Left ventricle myocardium superior (tissue), 1 donor: ENCODE measurements at regions not wholly inside any gene's neighbourhood (a gene's known extent, or its start where the extent isn't known, plus 50 kb on each side); places are given as distances from the start of the nearest gene placed in this dataset.
"Not testable (repeated sequence)": the region's sequence is repeated elsewhere in the genome, so short reads cannot be mapped to it uniquely, and the experiment has no call there.

Experiments
- ATAC-seq: fragments of 200-7000 bp; cut with Tn5 transposase; one replicate; pipeline ENCODE4 v1.9.1; 2020; ENCODE audit warnings: mild to moderate bottlenecking, moderate library complexity
- DNase-seq: peaks from one replicate; pipeline ENCODE4 v3.0.0-alpha.2; 2020
- intact Hi-C: fragments of 100-400 bp; cut with micrococcal nuclease; formaldehyde crosslinking; loops from one replicate; pipeline ENCODE4 v1.11.0; 2022
- donor health status: DM: no; HTN: yes; CAD: no; lungs with severe emphysema.

DNA sequence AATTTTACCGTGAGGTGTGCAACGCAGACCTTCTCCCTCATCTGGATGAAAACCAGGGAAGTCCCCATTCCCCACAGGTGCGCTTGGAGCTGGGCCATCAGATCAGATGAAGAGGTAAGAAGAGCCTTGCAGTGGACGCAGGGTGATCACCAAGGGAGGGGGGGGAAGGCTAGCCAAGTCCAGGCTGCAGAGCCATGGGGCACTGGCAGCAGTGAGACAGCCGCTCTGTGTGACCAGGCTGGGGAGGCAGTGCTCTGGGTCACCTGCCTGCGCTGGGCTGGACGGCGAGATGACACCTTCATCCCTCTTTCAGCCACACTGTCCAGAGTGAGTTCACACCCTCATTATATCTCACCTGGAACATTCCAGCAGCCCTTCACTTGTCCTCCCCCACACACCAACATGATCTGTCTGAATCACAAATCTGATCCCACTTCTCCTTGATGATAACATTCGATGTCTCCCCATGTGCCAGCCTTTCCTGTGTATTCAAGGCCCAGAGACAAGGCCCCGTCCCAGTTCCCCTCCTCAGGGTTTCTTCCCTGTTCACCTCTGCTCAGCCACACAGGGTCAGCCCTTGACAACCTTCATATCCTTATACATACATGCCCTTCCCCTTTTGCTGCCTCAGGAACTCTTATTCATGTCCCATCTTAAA, 65.9 kb upstream of the VASH1 start:
- DNase-seq (no peak), ATAC-seq (no peak)
- intact Hi-C loops, result no loop called here

DNA sequence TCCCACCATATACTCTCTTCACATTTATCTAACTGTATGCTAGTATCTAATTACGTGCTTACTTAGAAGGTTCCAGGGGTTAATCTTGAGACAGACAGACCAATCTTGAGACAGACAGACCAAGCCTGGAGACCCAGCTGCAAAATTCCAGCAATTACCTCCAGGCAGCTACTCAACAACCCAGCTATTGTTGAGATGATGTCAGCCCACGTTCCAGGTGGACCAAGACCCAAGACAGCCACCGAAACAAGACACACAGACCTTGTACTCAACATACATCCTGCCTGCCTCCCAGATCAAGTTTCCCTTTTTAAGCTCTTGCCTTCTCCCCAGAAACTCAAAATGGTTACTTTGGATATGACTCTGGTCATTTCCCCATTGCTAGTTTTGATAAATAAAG, 64.9 kb upstream of the VASH1 start:
- DNase-seq (no peak), ATAC-seq (no peak)
- intact Hi-C loops, result no loop called here

DNA sequence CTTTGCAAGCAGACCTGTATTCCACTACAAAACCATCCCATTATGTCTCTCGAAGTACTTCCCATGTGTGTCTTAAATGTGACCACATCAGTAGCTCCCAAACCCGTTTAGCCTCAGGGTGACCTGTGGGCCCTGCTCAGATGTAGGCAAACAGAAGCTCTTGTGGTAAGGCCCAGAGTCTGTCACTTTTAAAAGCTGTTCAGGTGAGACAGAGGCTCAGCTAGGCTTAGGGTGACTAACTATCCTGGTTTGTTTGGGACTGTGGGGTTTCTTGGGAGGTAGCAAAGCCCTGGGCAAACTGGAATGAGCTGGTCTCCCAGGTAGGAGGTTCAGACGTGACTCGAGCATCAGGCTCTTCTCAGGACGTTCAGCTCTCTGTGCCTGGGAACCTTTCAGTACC, 64.5 kb upstream of the VASH1 start:
- intact Hi-C loops, result no loop called here
- DNase-seq (no peak), ATAC-seq (no peak)

DNA sequence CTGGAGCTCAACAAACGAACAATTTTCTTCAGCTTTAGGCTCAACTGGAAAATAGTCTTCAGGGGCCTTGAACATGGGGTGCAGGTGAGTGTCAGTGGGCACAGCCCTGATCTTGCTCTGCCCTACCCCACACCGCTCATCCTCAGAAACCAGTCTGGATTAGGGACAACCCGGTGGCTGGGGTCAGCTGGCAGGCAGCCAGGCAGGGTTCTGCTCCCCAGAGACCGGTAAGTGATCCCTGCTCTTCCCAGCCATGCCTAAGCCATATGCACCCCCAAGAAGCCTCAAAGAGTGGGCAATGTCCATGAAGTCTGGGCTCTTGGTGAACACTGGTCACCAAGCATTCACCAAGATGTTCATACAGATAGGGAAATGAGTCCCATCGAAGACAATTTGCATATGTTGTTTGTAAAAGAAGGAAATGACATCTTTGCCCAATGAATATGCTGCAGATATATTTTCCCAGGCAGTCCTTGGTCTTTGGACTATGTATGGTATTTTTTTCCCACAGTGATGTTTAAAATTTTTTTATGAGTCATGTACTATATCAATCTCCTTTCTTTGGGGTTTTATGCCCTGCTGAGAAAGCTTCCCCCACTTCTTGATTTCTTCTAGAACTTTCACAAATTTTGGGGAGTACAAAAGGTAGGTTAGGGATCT, 63.9 kb upstream of the VASH1 start:
- ATAC-seq (no peak), DNase-seq (no peak)
- intact Hi-C loops, result no loop called here

DNA sequence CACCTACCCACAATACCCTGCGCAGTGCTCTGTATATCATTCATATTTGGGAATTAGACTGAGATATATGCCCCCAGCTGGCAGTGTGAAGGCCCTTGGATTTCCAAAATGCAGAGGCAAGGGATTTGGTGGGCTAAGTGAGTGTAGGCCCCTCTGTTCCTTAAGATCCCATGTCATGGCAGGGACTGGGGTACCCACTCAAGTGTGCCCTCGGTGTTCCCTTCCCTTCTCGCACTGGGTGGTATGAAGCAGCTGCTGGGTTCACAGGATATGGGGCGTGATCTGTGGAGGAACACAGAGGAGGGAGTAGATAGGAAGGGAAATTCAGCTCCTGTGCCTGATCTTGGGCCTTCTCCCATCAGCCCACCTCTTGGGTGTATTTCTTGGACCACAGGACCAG, 63.1 kb upstream of the VASH1 start:
- no peak for DNase-seq
- no peak for ATAC-seq
- intact Hi-C loops, result no loop called here

DNA sequence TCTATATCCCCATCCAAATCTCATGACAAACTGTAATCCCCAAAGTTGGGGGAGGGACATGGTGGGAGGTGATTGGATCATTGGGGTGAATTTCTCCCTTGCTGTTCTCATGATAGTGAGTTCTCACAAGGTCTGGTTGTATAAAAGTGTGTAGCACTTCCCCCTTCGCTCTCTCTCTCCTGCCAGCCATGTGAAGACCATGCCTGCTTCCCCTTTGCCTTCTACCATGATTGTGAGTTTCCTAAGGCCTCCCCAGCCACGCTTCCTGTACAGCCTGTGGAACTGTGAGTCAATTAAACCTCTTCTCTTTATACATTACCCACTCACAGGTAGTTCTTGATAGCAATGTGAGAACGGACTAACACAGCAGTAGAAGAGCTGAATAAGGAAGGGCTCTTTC, 62.6 kb upstream of the VASH1 start:
- intact Hi-C loops, result no loop called here
- ATAC-seq (no peak), DNase-seq (no peak)

DNA sequence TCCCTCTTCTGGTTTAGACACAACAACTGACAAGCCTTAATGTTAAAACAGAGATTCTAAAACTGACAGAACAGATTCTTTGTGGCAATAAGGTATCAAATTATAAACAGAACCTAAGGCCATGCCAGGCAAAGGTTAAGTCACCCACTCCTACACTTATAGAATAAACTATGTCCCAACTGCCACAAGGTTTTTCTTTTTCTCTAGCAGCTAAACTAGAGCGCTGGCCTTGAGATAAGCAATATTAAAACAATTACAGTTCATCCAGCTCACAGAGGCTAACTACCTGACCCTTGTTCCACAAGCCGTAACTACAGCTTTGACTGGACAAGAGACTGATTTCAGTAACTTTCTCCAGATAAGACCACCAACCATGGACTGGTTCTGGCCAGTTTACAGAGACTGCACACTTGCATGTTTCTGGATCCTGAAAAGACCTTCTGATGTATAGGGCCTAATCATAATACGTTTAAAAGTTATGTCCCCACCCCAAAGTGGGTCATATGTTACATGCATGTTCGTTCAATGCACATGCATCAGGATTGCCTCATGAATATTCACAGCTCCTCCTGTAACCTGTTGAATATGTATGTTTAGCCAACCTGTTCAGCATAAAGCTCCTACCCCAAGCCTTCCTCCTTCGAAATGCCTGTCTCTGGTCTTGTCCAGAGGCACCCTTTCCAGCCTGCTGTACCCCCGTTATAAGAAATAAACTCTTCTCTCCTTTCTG, 61.9 kb upstream of the VASH1 start:
- intact Hi-C loops, result no loop called here
- ATAC-seq (no peak), DNase-seq (no peak)

DNA sequence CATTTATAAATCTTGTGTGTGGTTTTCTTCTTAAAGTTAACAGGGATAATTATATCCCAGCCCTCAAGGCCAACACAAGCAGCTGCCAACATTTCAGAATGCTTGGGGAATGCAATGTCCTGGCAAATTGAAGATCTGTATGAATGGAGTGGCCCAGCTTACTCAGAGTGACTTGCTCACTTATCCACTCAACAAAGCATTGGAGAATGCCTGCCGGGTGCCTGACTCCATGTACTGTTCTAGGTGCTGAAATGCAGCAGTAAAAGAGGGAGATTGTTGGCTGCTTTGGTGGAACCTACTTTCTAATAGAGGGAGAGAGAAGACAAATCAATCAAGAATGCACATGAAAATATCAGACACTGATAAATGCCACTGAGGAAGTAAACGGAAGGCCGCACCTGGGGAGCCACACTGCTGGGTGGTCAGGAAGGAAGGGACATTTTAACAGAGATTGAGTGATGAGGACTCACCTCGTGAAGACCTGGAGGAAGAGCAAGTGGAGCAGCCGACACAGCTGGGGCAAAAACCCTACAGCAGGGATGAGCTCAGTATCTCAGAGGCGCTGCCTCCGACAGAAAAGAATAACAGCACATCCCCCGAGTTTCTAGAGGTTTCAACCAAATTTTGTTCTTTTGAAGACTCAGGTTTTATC, 61.2 kb upstream of the VASH1 start:
- ATAC-seq (peak; percentile 84), DNase-seq (peak; percentile 42)
- intact Hi-C loops, result no loop called here

DNA sequence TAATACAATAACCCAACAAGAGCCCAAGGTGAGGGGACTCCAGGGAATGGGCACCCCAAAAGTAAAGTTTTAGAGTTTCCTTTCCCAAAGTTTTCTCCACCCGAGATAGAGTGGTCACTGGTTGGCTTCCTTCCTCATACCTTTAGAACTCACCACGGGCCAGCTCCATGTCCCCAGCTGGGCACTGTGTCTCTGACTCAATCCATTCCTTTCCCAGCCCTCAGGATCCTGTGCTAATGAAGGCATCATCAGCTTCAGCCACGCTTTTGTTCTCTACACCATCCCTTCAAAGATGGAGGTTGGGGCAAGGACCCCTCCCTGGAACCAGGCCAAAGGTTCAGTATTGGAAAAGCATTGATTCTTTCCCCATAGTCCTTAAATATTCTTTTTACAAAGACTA, 59.8 kb upstream of the VASH1 start:
- DNase-seq (no peak), ATAC-seq (no peak)
- intact Hi-C loops, result no loop called here

DNA sequence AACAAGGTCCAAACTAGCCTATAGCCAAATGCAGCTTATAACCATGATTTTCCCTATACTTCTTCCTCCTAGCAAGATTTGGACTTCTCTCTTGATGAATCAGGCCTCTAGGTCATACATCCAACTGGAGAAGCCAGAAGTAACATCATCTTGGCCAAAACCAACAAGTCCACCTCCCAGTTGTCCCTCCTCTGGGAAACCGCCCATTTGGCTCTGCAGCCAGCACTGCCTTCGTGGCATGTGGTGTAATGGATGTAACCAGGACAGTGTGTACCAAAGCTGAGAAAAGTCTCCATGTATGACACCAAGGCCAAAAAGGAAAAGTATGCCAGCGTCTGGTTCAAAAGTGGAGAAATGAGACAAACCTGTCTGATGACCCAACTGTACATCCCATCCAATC, 59.3 kb upstream of the VASH1 start:
- DNase-seq (peak; percentile 65), ATAC-seq (peak; percentile 80)
- intact Hi-C loops, result no loop called here

DNA sequence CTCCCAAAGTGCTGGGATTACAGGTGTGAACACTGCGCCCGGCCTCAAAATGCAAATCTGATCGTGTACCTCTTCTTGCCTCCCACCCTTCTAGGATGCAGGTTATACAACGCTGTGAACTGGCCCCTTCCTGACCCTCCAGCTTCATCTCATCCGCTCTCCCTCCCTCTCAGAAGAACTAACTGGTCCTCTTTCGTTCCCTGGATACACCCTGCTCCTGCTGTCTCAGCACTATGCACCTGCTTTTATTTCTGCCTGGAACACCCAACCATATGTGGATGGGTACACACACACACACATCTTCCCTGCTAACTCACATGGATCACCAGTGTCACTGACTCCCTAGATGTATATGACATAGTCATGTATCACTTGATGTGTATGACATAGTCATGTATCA, 56.1 kb upstream of the VASH1 start:
- ATAC-seq, result no peak
- no peak for DNase-seq
- intact Hi-C loops, result no loop called here

DNA sequence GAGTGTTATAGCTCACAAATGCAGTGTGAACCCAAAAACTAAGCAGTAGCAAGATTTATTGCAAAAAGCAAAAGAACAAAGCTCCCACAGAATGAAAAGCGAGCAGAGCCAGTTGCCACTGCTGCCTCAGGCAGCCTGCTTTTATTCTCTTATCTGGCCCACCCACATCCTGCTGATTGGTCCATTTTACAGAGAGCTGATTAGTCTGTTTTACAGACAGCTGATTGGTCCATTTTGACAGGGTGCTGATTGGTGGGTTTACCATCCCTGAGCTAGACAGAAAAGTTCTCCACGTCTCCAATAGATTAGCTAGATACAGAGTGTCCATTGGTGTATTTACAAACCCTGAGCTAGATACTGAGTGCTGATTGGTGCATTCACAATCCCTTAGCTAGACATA, 55.1 kb upstream of the VASH1 start:
- intact Hi-C loops, ATAC-seq: not testable (repeated sequence)

DNA sequence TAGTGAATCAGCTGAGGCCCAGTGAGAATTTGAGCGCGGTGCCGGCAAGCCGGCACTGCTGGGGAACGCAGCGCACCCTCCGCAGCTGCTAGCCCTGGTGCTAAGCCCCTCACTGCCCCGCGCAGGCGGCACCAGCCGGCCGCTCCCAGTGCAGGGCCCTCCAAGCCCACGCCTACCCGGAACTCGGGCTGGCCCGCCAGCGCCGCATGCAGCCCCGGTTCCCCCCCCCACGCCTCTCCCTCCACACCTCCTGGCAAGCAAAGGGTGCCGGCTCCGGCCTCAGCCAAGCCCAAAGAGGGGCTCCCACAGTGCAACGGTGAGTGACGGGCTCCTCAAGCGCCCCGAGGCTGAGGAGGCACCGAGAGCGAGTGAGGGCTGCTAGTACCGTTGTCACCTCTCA, 54.5 kb upstream of the VASH1 start:
- intact Hi-C loops, result no loop called here
- no peak for DNase-seq
- ATAC-seq, result no peak

More for the DNA sequence above, 55.1 kb upstream of the VASH1 start:
- DNase-seq, result not testable (repeated sequence)

DNA sequence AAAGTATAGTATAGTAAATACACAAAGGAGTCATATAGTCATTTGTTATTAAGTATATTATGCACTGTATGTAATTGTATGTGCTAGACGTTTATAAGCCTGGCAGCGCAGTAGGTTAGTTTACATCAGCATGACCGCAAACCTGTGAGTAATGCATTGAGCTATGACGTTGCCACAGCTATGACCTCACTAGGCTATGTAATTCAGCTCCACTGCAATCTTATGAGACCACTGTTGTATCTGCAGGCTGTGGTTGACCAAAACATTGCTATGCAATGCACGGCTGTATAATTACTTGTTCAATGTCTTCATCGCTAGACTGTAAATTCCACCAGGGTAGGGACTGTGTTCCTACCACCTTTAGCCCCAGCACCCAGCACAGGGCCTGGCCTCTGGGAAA, 53.2 kb upstream of the VASH1 start:
- no peak for DNase-seq
- intact Hi-C loops, result no loop called here
- no peak for ATAC-seq

DNA sequence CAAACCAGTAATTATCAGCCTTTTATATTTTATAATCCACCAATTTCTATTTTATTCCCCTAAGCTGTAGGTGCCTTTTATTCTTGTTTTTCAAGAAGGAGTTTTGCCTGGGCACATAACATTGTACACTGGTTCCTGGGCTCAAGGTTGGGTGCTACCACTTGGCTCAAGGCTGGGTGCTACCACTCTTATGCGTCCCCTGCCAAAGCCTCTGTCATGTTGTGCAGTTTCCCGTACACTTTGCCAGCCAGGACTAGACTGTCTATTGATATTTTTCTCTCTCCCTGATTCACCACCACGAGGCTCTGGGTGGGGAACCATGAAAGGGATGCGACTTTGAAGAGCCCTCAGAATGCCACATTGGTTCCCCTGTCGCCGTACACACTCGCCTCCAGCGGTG, 52.5 kb upstream of the VASH1 start:
- ATAC-seq, result no peak
- DNase-seq, result no peak
- intact Hi-C loops, result no loop called here

DNA sequence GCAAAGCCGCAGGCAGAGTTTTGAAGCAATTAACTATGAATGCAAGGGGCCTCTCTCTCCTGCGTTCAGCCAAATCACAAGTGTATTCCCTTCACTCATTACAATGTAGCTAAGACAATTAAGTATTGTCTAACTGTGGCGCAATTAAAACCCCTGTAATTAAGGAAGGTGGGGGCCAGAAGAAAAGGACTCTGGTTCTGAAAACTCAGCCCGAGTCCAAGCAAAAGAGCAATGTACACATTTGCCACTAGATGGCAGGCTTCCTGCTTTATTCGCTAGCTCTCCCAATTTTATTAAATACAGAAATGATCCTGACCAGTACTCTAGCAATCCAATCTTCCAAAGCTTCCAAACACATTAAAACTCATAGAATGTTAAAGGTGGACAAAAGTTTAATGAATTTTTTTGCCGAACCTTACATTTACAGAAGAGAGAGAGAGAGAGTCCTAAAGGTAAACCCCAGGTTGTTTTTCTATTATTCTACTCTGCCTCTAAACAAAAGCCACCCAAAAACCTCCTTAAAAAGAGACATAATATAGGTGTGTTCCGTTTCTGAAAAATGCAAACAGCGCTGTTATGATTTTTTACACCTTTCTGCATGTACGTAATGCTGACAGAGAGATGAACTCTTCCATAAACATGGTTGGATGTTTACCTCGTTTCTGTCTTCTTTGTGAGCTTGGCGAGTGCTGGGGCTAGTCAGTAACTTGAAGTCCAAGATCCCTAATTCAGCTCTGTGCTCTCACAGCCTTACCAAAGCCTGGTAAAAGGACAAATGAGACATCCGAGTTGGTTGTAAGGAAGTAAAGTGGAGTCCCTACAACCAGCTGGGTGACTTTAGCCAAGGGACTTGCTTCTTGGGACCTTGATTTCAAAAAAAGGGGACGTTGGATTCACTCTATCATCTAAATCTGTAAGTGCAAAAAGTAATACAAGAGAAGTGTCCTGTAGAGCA, 50.9 kb upstream of the VASH1 start:
- peak; percentile 65 for ATAC-seq
- no peak for DNase-seq
- intact Hi-C loops, result loop anchor here (5.0 kb wide), 1 partner anchor 72 kb away; no protein-coding TSS in a partner anchor
